Progenitor cell of endocrine pancreas (in vitro differentiated cells): ENCODE measurements at regions not wholly inside any gene's neighbourhood (a gene's known extent, or its start where the extent isn't known, plus 50 kb on each side); places are given as distances from the start of the nearest gene placed in this dataset.

Experiments
- DNase-seq: peaks from one replicate; pipeline ENCODE4 v3.0.0; 2021; ENCODE audit warnings: low spot score; ENCODE audit not compliant: unreplicated experiment
- H3K27ac Mint-ChIP-seq: 2 replicates; pipeline ENCODE4 v1.8.0; 2021; ENCODE audit warnings: mild to moderate bottlenecking, moderate library complexity, mixed read lengths
- H3K27me3 Mint-ChIP-seq: 2 replicates; pipeline ENCODE4 v1.8.0; 2021; ENCODE audit warnings: mixed read lengths
- H3K36me3 Mint-ChIP-seq: 2 replicates; pipeline ENCODE4 v1.8.0; 2022; ENCODE audit warnings: mixed read lengths; ENCODE audit not compliant: insufficient read depth
- H3K4me1 Mint-ChIP-seq: 2 replicates; pipeline ENCODE4 v1.8.0; 2021; ENCODE audit warnings: low read depth, mixed read lengths
- H3K4me3 Mint-ChIP-seq: 2 replicates; pipeline ENCODE4 v1.8.0; 2021; ENCODE audit warnings: low read depth, mild to moderate bottlenecking, moderate library complexity, mixed read lengths
- H3K9me3 Mint-ChIP-seq: 2 replicates; pipeline ENCODE4 v1.8.0; 2021; ENCODE audit warnings: low read depth, mixed read lengths
- CTCF ChIP-seq: fragments of 200-600 bp; sonication (generic); IDR thresholded peaks from one replicate; pipeline ENCODE4 v1.5.0; 2021; ENCODE audit warnings: antibody characterized with exemption, mild to moderate bottlenecking; ENCODE audit not compliant: unreplicated experiment

- Mint-ChIP-seq H3K4me1 (no peaks in the 10 kb centered on the region), H3K4me3 (no peak overlapping the region), H3K36me3 (no peaks in the 10 kb centered on the region), H3K27ac (no peak overlapping the region), H3K27me3 (no peaks in the 10 kb centered on the region), H3K9me3 (peaks cover 5% of the 10 kb centered on the region)
- TF ChIP-seq CTCF = no peak
- no peak for DNase-seq
Measured at GRCh38 chr20:9955646-9956045, 79.1 kb upstream of the ANKEF1 start.

GRCh38 chr20:9949563-9949962, 85.2 kb upstream of the ANKEF1 start:
- DNase-seq = no peak
- TF ChIP-seq CTCF = no peak
- peaks cover 5% of the 10 kb centered on the region for H3K4me1 Mint-ChIP-seq
- H3K27me3 Mint-ChIP-seq = no peaks in the 10 kb centered on the region
- H3K27ac Mint-ChIP-seq = no peak overlapping the region
- no peaks in the 10 kb centered on the region for H3K36me3 Mint-ChIP-seq
- H3K9me3 Mint-ChIP-seq = no peaks in the 10 kb centered on the region
- no peak overlapping the region for H3K4me3 Mint-ChIP-seq

- DNase-seq = no peak
- no peak overlapping the region for H3K4me3 Mint-ChIP-seq
- no peaks in the 10 kb centered on the region for H3K27me3 Mint-ChIP-seq
- no peak for TF ChIP-seq CTCF
- H3K27ac Mint-ChIP-seq = no peak overlapping the region
- no peaks in the 10 kb centered on the region for H3K9me3 Mint-ChIP-seq
- H3K36me3 Mint-ChIP-seq = no peaks in the 10 kb centered on the region
- peaks cover 5% of the 10 kb centered on the region for H3K4me1 Mint-ChIP-seq
Measured at GRCh38 chr20:9945408-9945807, 89.4 kb upstream of the ANKEF1 start.

GRCh38 chr20:9942736-9943135, 92.1 kb upstream of the ANKEF1 start:
- Mint-ChIP-seq H3K27ac (no peak overlapping the region), H3K36me3 (no peaks in the 10 kb centered on the region), H3K4me1 (peaks cover 1% of the 10 kb centered on the region)

GRCh38 chr20:9940329-9940728, 94.5 kb upstream of the ANKEF1 start:
- DNase-seq = no peak
- TF ChIP-seq CTCF = no peak
- H3K4me1 Mint-ChIP-seq = peaks cover 1% of the 10 kb centered on the region
- no peak overlapping the region for H3K27ac Mint-ChIP-seq
- H3K9me3 Mint-ChIP-seq = peaks cover 13% of the 10 kb centered on the region
- H3K4me3 Mint-ChIP-seq = no peak overlapping the region
- no peaks in the 10 kb centered on the region for H3K36me3 Mint-ChIP-seq
- H3K27me3 Mint-ChIP-seq = no peaks in the 10 kb centered on the region

More at GRCh38 chr20:9942736-9943135, 92.1 kb upstream of the ANKEF1 start:
- H3K4me3 Mint-ChIP-seq = no peak overlapping the region
- no peak for TF ChIP-seq CTCF
- no peak for DNase-seq
- peaks cover under 1% of the 10 kb centered on the region for H3K9me3 Mint-ChIP-seq
- H3K27me3 Mint-ChIP-seq = no peaks in the 10 kb centered on the region

- Mint-ChIP-seq H3K4me3 (no peak overlapping the region), H3K27me3 (no peaks in the 10 kb centered on the region), H3K27ac (no peak overlapping the region), H3K4me1 (peaks cover 1% of the 10 kb centered on the region), H3K36me3 (no peaks in the 10 kb centered on the region), H3K9me3 (peaks cover 18% of the 10 kb centered on the region)
- no peak for TF ChIP-seq CTCF
- DNase-seq = no peak
Measured at GRCh38 chr20:9939231-9939630, 95.6 kb upstream of the ANKEF1 start.
